Ovary (tissue), 3 donors: ENCODE measurements at regions not wholly inside any gene's neighbourhood (a gene's known extent, or its start where the extent isn't known, plus 50 kb on each side); places are given as distances from the start of the nearest gene placed in this dataset.

ENCODE experiments used
- EP300 ChIP-seq: sonication (generic); formaldehyde crosslinking; IDR thresholded peaks from one replicate; pipeline ENCODE4 v1.6.1; 2017; ENCODE audit warnings: antibody characterized with exemption
- POLR2A ChIP-seq: fragments of 450-650 bp; IDR thresholded peaks from one replicate; pipeline ENCODE4 v1.6.1; 2017; ENCODE audit warnings: antibody characterized with exemption, mild to moderate bottlenecking, moderate library complexity
- TF ChIP-seq, protein P1 (sequence below), 3 donors: fragments of 450-650 bp in 2 of 3; fragments of 200-600 bp in 1 of 3; IDR thresholded peaks; one replicate each; pipeline versions ENCODE4 v1.5.1 to v1.8.0; 2016 to 2022; ENCODE audit warnings: antibody characterized with exemption in 3 of 3, mild to moderate bottlenecking in 1 of 3
- donor health status: DM: no; HTN: no; CAD: no.

- TF ChIP-seq, protein P1, sequence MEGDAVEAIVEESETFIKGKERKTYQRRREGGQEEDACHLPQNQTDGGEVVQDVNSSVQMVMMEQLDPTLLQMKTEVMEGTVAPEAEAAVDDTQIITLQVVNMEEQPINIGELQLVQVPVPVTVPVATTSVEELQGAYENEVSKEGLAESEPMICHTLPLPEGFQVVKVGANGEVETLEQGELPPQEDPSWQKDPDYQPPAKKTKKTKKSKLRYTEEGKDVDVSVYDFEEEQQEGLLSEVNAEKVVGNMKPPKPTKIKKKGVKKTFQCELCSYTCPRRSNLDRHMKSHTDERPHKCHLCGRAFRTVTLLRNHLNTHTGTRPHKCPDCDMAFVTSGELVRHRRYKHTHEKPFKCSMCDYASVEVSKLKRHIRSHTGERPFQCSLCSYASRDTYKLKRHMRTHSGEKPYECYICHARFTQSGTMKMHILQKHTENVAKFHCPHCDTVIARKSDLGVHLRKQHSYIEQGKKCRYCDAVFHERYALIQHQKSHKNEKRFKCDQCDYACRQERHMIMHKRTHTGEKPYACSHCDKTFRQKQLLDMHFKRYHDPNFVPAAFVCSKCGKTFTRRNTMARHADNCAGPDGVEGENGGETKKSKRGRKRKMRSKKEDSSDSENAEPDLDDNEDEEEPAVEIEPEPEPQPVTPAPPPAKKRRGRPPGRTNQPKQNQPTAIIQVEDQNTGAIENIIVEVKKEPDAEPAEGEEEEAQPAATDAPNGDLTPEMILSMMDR (IDR thresholded peaks at IDR 0.05) = no peak
- TF ChIP-seq EP300 = no peak
- no peak for TF ChIP-seq POLR2A
Measured at GRCh38 chr7:32223071-32223650, 153.0 kb upstream of the PDE1C start.
